ENCODE measurements at regions not wholly inside any gene's neighbourhood (a gene's known extent, or its start where the extent isn't known, plus 50 kb on each side); places are given as distances from the start of the nearest gene placed in this dataset.

DNA sequence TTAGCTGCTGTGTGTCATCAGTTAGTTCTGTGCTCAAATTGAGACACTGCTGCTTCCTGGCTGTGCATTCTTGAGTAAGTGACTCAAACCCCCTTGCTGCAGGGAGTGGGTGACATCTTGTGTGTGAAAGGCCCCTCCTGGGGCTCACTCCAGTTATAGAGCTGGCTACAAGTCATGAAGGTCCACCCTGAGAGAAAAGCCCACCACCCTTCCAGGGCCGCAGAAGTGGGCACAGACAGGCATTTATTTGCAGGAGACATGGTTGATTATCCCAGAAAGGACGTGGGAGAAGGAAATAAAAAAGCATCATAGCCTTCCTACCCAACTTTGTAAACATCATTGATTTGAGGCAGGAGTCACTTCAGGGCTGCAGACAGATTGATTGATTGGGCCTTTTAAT is 550.6 kb downstream of the MATN1 start:
- ChIA-PET POLR2A (no interaction called here), CTCF (no interaction called here)
- DNase-seq (ENCODE audit: extremely low spot score) = no peak
- TF ChIP-seq ARNT (IDR thresholded peaks at IDR 0.05) = no peak
- no peak for TF ChIP-seq FOXK2 (IDR thresholded peaks at IDR 0.05)

DNA sequence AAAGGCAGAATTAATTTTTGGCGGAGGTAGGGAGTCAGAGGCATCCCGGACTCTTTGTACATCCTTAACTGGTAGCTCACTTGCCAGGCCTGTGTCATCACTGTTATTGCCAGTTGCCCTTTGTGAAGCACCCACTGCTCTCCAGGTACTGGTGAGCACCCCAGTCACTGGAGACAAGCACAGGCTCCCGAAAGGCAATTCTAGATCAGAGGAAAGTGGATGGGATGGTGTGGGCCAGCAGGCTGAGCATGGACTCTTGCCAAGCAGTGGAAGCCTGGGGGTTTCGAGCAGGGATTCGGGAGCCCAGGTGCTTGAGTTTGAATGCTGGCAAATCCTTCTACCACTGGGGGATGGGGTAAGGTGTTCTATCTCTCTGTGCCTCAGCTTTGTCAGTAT is 551.1 kb downstream of the MATN1 start:
- TF ChIP-seq SUZ12 (IDR thresholded peaks at IDR 0.05) (no peak), ELF4 (IDR thresholded peaks at IDR 0.05) (no peak), FOXK2 (IDR thresholded peaks at IDR 0.05) (no peak), SP1 (IDR thresholded peaks at IDR 0.05) (no peak), FOXA1 (IDR thresholded peaks at IDR 0.05) (no peak), BHLHE40 (IDR thresholded peaks at IDR 0.05; ENCODE audit: borderline replicate concordance) (no peak), ARNT (IDR thresholded peaks at IDR 0.05) (no peak)
- TF ChIP-seq, protein P1, sequence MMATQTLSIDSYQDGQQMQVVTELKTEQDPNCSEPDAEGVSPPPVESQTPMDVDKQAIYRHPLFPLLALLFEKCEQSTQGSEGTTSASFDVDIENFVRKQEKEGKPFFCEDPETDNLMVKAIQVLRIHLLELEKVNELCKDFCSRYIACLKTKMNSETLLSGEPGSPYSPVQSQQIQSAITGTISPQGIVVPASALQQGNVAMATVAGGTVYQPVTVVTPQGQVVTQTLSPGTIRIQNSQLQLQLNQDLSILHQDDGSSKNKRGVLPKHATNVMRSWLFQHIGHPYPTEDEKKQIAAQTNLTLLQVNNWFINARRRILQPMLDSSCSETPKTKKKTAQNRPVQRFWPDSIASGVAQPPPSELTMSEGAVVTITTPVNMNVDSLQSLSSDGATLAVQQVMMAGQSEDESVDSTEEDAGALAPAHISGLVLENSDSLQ (IDR thresholded peaks at IDR 0.05) = no peak
- DNase-seq (ENCODE audit: extremely low spot score) = no peak
- POLR2A ChIA-PET = no interaction called here
- CTCF ChIA-PET = no interaction called here

DNA sequence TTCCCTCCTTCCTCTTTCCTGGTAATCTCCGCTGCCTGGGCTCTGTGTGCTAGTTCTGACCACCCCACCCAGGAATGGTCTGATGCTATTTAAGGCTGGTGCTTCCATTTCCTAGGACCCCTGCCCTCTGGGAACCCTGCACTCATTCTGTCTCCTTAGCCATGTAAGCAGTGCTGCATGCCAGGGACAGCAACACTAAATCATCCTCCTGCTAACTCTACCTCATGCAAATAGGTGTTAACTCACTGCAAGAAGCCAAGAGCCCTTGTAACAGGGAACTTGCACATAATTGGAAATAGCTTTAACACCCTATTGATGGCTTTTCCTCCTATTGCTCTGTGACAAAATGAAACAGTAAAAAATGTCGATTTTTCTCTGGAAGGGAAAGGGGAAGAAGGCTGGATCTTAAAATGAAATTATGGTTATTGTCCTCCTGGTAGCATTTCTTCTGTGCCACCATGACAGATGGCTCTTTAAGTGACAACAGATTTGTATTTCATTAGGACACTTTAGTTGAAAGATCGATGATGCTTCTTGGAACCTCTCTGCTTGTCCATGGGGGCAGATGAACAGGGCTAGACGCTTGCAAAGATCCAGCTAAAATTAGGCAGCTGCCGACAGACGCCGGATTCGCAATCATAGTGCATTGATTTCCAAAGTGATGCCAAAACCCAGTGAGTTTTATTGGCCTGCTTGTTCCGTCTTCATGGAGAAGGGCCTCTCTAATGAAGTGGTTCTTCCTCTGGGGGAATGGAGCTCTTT is 551.7 kb downstream of the MATN1 start:
- no peak for DNase-seq (ENCODE audit: extremely low spot score)
- ChIA-PET POLR2A (no interaction called here), CTCF (no interaction called here)
- TF ChIP-seq BHLHE40 (IDR thresholded peaks at IDR 0.05; ENCODE audit: borderline replicate concordance) (no peak), HDGF (IDR thresholded peaks at IDR 0.05; ENCODE audit: borderline replicate concordance) (no peak), FOXA1 (IDR thresholded peaks at IDR 0.05) (no peak), L3MBTL2 (conservative IDR thresholded peaks at IDR 0.05) (no peak)

DNA sequence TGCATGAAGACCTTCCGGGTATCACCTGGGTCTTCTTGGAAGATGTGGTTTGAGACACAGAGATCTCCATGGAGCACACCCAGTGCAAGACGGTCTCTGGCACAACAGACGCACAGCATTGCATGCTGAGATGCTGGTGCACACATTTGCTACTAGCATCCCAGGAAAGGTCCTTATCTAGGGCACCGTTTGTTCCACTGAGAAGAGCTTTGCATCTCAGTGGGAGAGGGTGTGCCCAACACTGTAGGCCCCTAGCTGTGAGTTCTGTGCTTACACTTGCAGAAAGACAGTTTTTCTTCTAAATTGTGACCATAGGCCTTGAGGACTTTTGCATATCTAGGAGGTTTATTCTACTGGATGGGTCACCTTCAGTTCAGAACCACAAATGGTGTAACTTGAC is 554.1 kb downstream of the MATN1 start:
- DNase-seq (ENCODE audit: extremely low spot score) = peak; percentile 10
- CTCF ChIA-PET = no interaction called here
- TF ChIP-seq ARNT (IDR thresholded peaks at IDR 0.05) = no peak
- no peak for TF ChIP-seq CTBP1 (IDR thresholded peaks at IDR 0.05; ENCODE audit: borderline replicate concordance)
- TF ChIP-seq, protein P1 (IDR thresholded peaks at IDR 0.05) = no peak
- TF ChIP-seq ZNF384 (IDR thresholded peaks at IDR 0.05) = no peak
- TF ChIP-seq HDGF (IDR thresholded peaks at IDR 0.05; ENCODE audit: borderline replicate concordance) = no peak
- no peak for TF ChIP-seq FOXK2 (IDR thresholded peaks at IDR 0.05)
- no peak for TF ChIP-seq LEF1 (IDR thresholded peaks at IDR 0.05; ENCODE audit: borderline replicate concordance)
- TF ChIP-seq SP1 (IDR thresholded peaks at IDR 0.05) = no peak
- TF ChIP-seq TARDBP (IDR thresholded peaks at IDR 0.05) = no peak
- POLR2A ChIA-PET = no interaction called here

DNA sequence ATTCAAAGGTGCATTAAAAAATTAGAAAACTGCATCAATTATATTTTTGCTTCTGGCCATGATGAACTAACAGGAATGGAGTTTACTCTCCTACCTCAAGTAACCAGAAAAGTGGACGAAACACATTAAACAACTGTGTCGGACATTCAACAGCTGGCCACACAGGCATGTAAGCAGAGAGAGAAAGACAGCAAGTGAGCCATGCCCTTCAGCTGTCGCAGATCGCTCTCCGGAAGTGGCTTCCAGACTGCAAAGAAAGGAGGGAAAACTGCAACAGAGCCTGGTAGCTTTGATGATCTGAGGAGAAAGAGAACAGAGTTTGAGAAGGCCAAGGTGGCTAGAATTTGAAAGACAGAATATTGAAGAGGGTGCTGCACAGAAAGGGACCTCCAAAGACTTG is 557.2 kb downstream of the MATN1 start:
- CTCF ChIA-PET = no interaction called here

DNA sequence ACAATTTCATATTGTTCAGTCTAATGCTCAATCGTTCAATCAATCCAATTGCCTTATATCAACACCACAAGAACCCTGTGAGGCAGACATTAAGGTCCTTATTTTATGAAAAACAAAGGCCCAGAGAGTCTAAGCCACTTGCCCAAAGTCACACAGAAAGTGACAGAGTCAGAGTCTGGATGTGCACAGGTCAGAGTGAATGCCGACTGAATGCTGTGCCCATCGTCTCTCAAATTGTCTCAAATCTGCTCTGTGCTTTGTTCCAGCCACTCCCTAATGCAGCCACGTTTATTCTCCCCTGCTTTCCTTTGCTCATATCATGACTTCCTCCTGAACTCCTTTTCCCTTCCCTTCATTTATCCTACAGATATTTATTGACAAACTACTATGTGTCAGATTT is 558.3 kb downstream of the MATN1 start:
- ChIA-PET POLR2A (no interaction called here), CTCF (interaction anchor here (0.7 kb wide), 1 partner anchor 106 kb away, joined by 3 read pairs; no protein-coding TSS in a partner anchor)
- TF ChIP-seq NFRKB (IDR thresholded peaks at IDR 0.05) = no peak
- no peak for TF ChIP-seq ELF4 (IDR thresholded peaks at IDR 0.05)
- no peak for TF ChIP-seq LEF1 (IDR thresholded peaks at IDR 0.05; ENCODE audit: borderline replicate concordance)
- TF ChIP-seq FOXM1 (IDR thresholded peaks at IDR 0.05; ENCODE audit: borderline replicate concordance) = no peak
- no peak for TF ChIP-seq L3MBTL2 (conservative IDR thresholded peaks at IDR 0.05)
- no peak for TF ChIP-seq ARNT (IDR thresholded peaks at IDR 0.05)
- no peak for TF ChIP-seq HDGF (IDR thresholded peaks at IDR 0.05; ENCODE audit: borderline replicate concordance)
- TF ChIP-seq SP1 (IDR thresholded peaks at IDR 0.05) = no peak
- TF ChIP-seq SUZ12 (IDR thresholded peaks at IDR 0.05) = no peak
- TF ChIP-seq, protein P1 (IDR thresholded peaks at IDR 0.05) = no peak
- TF ChIP-seq TARDBP (IDR thresholded peaks at IDR 0.05) = no peak
- TF ChIP-seq BHLHE40 (IDR thresholded peaks at IDR 0.05; ENCODE audit: borderline replicate concordance) = no peak
- TF ChIP-seq FOXK2 (IDR thresholded peaks at IDR 0.05) = no peak
- no peak for TF ChIP-seq ZNF384 (IDR thresholded peaks at IDR 0.05)
- TF ChIP-seq CTBP1 (IDR thresholded peaks at IDR 0.05; ENCODE audit: borderline replicate concordance) = no peak
- TF ChIP-seq FOXA1 (IDR thresholded peaks at IDR 0.05) = no peak
- no peak for DNase-seq (ENCODE audit: extremely low spot score)

More for the DNA sequence above, 557.2 kb downstream of the MATN1 start:
- no peak for DNase-seq (ENCODE audit: extremely low spot score)
- POLR2A ChIA-PET = no interaction called here
- no peak for TF ChIP-seq CTBP1 (IDR thresholded peaks at IDR 0.05; ENCODE audit: borderline replicate concordance)
- no peak for TF ChIP-seq FOXA1 (IDR thresholded peaks at IDR 0.05)
- no peak for TF ChIP-seq SP1 (IDR thresholded peaks at IDR 0.05)
- TF ChIP-seq HDGF (IDR thresholded peaks at IDR 0.05; ENCODE audit: borderline replicate concordance) = no peak
- no peak for TF ChIP-seq NFRKB (IDR thresholded peaks at IDR 0.05)
- no peak for TF ChIP-seq ELF4 (IDR thresholded peaks at IDR 0.05)
- TF ChIP-seq TARDBP (IDR thresholded peaks at IDR 0.05) = no peak
- no peak for TF ChIP-seq FOXK2 (IDR thresholded peaks at IDR 0.05)
- TF ChIP-seq BHLHE40 (IDR thresholded peaks at IDR 0.05; ENCODE audit: borderline replicate concordance) = no peak
- TF ChIP-seq L3MBTL2 (conservative IDR thresholded peaks at IDR 0.05) = no peak
- TF ChIP-seq FOXM1 (IDR thresholded peaks at IDR 0.05; ENCODE audit: borderline replicate concordance) = no peak
- no peak for TF ChIP-seq SUZ12 (IDR thresholded peaks at IDR 0.05)
- TF ChIP-seq, protein P1 (IDR thresholded peaks at IDR 0.05) = no peak
